SW 1271 (cell line): ENCODE measurements at regions not wholly inside any gene's neighbourhood (a gene's known extent, or its start where the extent isn't known, plus 50 kb on each side); places are given as distances from the start of the nearest gene placed in this dataset.
"Not testable (repeated sequence)": the region's sequence is repeated elsewhere in the genome, so short reads cannot be mapped to it uniquely, and the experiment has no call there.

Experiments used
- DNase-seq, 2 experiments: peaks; one replicate each; lab custom pipeline; 2025; lab: John Stamatoyannopoulos, UW

- DNase-seq: no peak
Observed at GRCh38 chr3:135393898-135394525, 571.5 kb upstream of the PPP2R3A start.

GRCh38 chr3:135412475-135412874 is 553.1 kb upstream of the PPP2R3A start:
- DNase-seq: no peak

DNA sequence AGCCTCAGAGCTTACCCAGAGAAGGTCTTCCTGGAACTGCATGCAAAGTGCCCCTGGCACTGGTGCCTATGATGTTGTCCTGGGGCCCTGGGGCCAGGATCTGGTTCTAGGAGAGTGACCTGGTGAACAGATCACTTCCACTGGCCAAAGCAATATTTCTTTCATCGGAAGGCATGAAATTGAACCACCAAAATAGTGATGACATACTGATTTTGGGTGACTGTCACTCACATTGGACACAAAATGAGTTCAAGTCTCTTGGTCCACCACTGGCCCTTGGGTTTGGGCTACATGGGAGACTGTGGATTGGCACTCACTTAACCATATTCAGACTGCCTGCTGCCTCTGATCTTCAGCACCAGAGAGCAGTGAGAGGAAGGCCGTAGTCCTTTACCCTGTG is 549.3 kb upstream of the PPP2R3A start:
- no peak for DNase-seq

- DNase-seq: no peak
Observed at GRCh38 chr3:135419155-135419554, 546.4 kb upstream of the PPP2R3A start.

- no peak for DNase-seq
Observed at GRCh38 chr3:135426508-135426907, 539.0 kb upstream of the PPP2R3A start.

DNA sequence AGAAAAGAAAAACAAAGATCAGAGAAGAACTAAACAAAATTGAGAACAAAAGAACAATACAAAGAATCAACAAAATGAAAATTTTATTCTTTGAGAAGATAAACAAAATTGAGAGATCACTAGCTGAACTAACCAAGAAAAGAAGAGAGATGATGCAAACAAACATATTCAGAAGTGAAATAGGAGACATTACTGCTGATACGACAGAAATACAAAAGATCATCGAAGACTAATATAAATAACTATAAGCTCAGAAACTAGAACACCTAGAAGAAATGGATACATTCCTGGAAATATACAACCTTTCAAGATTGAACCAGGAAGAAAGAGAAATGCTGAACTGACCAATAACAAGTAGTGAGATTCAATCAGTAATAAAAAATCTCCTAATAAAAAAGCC is 533.1 kb upstream of the PPP2R3A start:
- no peak for DNase-seq

DNA sequence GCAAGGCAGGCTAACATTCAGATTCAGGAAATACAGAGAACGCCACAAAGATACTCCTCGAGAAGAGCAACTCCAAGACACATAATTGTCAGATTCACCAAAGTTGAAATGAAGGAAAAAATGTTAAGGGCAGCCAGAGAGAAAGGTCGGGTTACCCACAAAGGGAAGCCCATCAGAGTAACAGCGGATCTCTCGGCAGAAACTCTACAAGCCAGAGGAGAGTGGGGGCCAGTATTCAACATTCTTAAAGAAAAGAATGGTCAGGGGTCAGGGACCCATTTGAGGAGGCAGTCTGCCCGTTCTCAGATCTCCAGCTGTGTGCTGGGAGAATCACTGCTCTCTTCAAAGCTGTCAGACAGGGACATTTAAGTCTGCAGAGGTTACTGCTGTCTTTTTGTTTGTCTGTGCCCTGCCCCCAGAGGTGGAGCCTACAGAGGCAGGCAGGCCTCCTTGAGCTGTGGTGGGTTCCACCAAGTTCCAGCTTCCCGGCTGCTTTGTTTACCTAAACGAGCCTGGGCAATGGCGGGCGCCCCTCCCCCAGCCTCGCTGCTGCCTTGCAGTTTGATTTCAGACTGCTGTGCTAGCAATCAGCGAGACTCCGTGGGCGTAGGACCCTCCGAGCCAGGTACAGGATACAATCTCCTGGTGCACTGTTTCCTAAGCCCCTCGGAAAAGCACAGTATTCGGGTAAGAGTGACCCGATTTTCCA is 526.5 kb upstream of the PPP2R3A start:
- DNase-seq: not testable (repeated sequence)

- DNase-seq: peak in 1 of 2 experiments; percentile 43
Observed at GRCh38 chr3:135439632-135440031, 525.9 kb upstream of the PPP2R3A start.

- no peak for DNase-seq
Observed at GRCh38 chr3:135440233-135440632, 525.3 kb upstream of the PPP2R3A start.

DNA sequence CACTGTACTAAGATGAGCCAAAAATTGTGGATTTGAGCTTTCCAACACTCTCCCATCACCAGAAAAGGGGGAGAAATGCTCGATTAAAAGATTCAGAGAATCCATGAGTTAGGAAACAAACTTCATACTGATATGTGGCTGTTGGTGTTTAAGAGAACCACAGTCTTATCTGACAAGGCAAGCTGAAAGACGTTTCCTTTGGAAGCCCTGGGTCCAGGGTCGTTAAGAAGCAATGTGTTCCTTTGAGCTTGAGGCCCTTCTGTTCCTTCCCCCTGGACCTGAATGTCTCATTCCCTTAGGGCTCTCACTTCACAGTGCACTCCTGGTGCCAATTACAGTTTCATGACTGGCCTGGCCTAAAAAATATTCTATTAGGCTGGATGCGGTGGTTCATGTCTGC is 524.8 kb upstream of the PPP2R3A start:
- DNase-seq: no peak

DNA sequence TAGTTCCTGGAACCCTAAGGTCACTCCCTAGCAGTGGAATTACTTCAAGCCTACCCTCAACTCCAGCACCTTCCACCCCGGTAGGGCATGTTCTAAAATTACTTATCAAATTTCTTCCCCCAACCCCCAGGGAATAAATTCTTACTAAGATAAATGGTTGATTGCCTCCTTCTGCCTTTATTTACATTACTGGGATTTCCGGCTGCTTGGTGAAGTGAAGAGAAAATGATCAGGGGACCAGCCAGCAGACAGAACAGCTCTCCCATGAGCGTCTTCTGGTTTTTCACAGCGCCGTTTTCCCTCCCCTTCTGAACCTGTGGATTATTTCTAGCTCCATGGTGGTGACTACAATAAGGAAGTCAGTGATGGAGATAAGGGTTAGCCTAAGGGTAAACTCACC is 521.5 kb upstream of the PPP2R3A start:
- DNase-seq: no peak

DNA sequence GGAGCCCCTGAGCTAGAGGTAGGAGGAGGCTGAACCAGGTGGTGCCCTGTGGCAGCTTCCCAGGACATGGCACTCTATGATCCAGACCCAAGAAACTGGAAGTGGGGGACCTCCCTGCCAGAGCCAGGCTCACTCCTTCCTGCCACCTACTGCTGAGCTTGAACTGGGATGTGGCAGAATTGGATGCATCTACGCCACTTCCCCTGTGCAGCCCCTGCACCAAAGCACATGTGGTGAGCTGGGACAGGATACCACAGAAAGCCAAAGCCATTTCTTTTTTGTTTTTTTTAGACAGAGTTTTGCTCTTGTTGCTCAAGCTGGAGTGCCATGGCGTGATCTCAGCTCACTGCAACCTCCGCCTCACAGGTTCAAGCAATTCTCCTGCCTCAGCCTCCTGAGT is 518.0 kb upstream of the PPP2R3A start:
- no peak for DNase-seq

DNA sequence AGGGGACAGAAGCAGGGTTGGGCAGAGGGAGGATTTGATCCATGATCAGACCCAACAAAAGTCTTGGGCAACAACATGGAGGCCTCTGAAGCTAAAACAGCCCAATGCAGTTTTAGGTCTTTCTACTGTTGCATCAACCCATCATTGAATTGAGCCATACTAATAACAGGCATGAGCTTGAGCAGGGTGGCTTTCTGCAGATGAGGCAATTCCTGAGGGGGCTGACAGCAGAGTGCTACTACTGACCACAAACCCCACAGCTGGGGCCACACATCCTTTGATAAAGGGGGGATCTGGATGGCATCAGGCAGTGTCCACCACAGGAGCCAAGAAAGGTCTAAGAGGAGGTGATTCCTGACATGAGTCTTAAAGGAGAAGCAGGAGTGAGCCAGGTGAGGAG is 517.0 kb upstream of the PPP2R3A start:
- no peak for DNase-seq

DNA sequence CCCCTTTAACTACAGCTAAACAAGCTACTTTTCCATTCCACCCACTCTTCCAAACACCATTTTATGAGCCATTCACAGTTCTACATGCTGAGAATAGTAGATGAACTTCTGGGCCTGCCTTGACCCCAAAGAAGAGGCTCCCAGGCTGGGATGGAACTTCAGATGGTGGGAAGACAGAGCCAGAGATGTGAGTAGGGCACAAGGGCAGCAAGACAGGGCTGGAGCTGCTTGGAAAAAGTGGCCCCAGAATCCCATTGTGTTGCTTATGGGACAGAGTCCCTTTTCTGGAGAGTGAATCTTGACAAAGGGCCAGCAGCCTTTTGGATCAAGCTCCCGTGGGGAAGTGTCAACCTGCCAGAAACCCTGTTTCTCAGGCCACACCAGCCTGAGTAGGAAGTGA is 516.5 kb upstream of the PPP2R3A start:
- no peak for DNase-seq

DNA sequence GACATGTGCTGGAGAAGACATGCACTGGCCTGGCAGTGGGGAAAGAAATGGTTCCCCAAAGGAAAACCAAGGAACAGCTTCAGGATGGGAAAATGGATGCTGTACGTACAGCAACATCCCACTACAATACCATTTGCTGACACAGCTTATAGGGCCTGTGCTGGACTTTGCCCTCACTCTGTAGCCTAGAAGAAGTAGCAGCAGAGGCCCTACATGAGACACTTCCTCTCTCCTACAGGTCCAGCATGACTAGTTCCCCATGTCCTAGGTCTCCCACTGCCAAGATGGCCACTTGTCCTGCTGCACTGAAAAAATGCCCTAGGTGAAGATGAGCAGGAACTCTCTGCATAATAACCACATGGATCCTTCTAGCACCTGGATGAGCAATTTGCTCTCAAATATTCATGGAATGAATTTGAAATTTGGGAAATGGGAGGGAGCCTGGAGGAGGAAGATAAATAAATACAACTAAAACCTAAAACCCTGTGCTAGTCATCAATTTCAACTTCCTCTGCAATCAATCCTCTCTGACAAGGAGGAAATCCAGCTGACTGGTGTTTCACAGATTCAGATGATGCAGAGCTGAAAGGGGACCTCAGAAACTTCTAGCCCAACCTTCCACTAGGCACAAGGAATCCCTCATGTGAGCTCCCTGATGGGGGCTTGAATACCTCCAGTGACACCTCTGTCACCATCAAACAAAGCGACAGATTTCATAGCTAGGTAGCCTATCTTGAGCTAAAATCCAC is 514.3 kb upstream of the PPP2R3A start:
- DNase-seq: no peak

GRCh38 chr3:135452881-135453280 is 512.6 kb upstream of the PPP2R3A start:
- no peak for DNase-seq

GRCh38 chr3:135453326-135453725 is 512.2 kb upstream of the PPP2R3A start:
- no peak for DNase-seq

- DNase-seq: no peak
Observed at GRCh38 chr3:135454890-135455289, 510.6 kb upstream of the PPP2R3A start.

DNA sequence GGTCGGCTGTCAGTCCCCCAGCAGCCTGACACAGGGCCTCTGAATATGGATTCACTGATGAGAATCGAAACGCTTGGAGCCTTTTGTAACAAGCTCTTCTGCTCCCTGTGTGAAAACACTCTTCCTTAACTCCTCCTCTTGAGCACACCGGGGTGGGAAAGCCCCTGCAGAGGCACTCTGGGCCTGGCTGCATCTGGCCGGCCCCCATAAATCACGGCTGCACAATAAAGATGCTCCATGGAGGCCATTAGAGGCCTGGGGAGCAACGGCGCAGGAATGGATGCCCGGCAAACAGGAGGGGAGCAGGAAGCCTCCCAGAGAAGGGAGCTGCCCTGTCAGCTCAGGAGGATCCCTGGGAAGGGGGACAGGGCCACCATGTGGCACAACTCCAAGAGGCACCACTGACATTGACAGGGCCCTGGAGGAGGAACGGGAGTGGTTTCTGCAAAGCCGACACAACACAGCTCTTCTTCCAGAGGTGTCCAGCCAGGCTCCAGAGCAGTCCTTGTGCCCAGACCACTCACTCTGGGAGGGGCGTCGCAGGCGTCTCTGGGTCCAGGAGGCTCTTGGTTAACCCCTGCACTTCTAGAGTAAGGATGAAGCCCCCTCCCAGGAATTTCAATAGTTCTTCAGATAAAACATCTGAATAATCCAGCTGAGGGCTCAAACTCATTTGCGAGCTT is 509.3 kb upstream of the PPP2R3A start:
- no peak for DNase-seq

DNA sequence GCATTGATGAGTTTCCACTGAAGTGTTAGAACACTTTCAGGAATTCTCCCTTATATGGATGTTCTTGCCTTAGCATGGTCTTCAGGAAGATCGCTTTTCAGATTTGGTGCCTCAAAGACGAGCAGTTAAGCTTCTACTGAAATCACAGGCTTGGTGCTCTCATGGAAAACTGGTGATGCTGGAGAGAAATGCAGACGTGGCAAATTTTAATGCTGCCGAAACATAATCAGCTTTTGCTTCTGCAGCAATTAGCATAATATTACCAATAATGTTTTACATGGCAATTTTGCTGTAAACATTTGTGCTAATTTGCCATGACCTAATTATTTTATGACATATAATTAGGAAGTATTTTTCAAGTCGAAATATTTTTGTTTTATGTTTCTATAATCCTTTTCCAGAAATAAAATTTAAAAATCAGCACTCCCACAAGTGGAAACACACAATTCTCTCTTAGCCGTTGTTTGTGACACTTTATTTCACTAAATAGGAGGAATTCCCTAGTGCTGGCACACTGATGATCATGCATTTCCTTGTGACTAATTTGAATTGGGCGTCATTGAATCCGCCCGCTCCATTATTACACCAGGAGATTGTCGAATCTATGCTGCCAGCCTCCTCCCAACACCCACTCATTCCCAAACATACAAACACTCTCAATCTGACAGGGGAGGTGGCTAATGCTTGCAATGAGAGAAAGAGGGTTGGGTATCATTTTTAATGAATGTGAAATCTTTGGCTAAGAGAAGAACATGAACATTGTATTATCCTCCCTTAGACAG is 506.8 kb upstream of the PPP2R3A start:
- no peak for DNase-seq

DNA sequence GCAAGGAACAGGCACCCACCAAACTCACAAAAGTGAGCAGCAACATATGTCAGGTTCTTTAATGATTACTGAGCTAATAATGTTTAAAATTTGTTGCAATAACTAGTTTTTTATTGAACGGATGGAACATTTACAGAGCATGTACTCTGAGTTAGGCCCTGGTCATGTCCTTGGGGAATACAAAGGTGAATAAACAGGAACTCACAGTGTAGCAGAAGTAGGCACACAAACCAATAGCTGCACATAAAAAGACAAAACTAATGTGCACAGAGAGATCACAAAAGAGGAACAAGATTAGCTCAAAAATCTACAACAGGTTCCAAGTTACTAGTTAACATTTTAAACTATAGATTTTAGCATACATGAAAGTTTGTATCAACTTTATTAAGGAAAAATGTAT is 505.3 kb upstream of the PPP2R3A start:
- no peak for DNase-seq

GRCh38 chr3:135471911-135472310 is 493.6 kb upstream of the PPP2R3A start:
- no peak for DNase-seq
